Testis (tissue), 2 donors: ENCODE measurements at regions not wholly inside any gene's neighbourhood (a gene's known extent, or its start where the extent isn't known, plus 50 kb on each side); places are given as distances from the start of the nearest gene placed in this dataset.
A peak's percentile ranks its signal among the peaks of the same experiment; 100 is the strongest.

Experiments
- DNase-seq: peaks from one replicate; pipeline ENCODE4 v3.0.0-alpha.2; 2019
- H3K27ac ChIP-seq, 2 donors: fragments of 200-600 bp; sonication (generic); one replicate each; pipeline ENCODE4 v1.5.1; 2019
- H3K27me3 ChIP-seq: fragments of 200-600 bp; sonication (generic); one replicate; pipeline ENCODE4 v1.5.1; 2019
- H3K36me3 ChIP-seq: fragments of 200-600 bp; sonication (generic); one replicate; pipeline ENCODE4 v1.5.1; 2017; ENCODE audit warnings: low read depth; ENCODE audit errors: missing control alignments
- H3K4me1 ChIP-seq: fragments of 200-600 bp; sonication (generic); one replicate; pipeline ENCODE4 v1.5.1; 2019
- H3K4me3 ChIP-seq, 2 donors: fragments of 200-600 bp; sonication (generic); one replicate each; pipeline ENCODE4 v1.5.1; 2017 to 2019
- H3K9me3 ChIP-seq: fragments of 200-600 bp; sonication (generic); one replicate; pipeline ENCODE4 v1.5.1; 2017
- CTCF ChIP-seq, 3 experiments: fragments of 450-650 bp in 2 of 3; fragments of 200-600 bp in 1 of 3; sonication (generic) in 1 of 3; IDR thresholded peaks; one replicate each; pipeline ENCODE4 v1.5.1; 2016 to 2019; ENCODE audit warnings: antibody characterized with exemption in 3 of 3, mild to moderate bottlenecking in 2 of 3, moderate library complexity in 1 of 3
- POLR2A ChIP-seq: fragments of 450-650 bp; IDR thresholded peaks from one replicate; pipeline ENCODE4 v1.6.1; 2017; ENCODE audit warnings: antibody characterized with exemption, mild to moderate bottlenecking, moderate library complexity
- WGBS, 2 donors: methylation state at CpG; one replicate each; pipeline ENCODE4 v1.1.5; 2018; 5-methylcytosine and 5-hydroxymethylcytosine counted together
- intact Hi-C: fragments of 100-400 bp; cut with DNase I; formaldehyde crosslinking; loops from one replicate; pipeline ENCODE4 v1.15.1; 2023; ENCODE audit warnings: low total_unique reads

- no peak overlapping the region for H3K27ac ChIP-seq
- no peaks in the 10 kb centered on the region for H3K9me3 ChIP-seq
- intact Hi-C loops = no loop called here
- 45 to 70% methylated on average over 4 to 17 of the region's 17 CpGs for WGBS, 2 donors
- DNase-seq = no peak
- H3K4me3 ChIP-seq = no peak overlapping the region
- no peaks in the 10 kb centered on the region for H3K27me3 ChIP-seq
- no peak for TF ChIP-seq CTCF (IDR thresholded peaks at IDR 0.05)
- TF ChIP-seq POLR2A = no peak
- no peaks in the 10 kb centered on the region for H3K36me3 ChIP-seq
- no peaks in the 10 kb centered on the region for H3K4me1 ChIP-seq
These were observed 88.1 kb downstream of the UNCX start for GRCh38 chr7:1320616-1321240.

GRCh38 chr7:1321411-1322239 is 89.0 kb downstream of the UNCX start:
- no peak for TF ChIP-seq POLR2A
- no peak for TF ChIP-seq CTCF (IDR thresholded peaks at IDR 0.05)
- Histone ChIP-seq H3K36me3 (no peaks in the 10 kb centered on the region), H3K9me3 (no peaks in the 10 kb centered on the region), H3K27ac (no peak overlapping the region), H3K4me3 (no peak overlapping the region), H3K27me3 (no peaks in the 10 kb centered on the region), H3K4me1 (no peaks in the 10 kb centered on the region)
- 41 to 47% methylated on average over 14 to 38 of the region's 39 CpGs for WGBS, 2 donors
- intact Hi-C loops = no loop called here
- peak; percentile 30 for DNase-seq

- H3K27me3 ChIP-seq = no peaks in the 10 kb centered on the region
- 42 to 45% methylated on average over 23 to 27 of the region's 35 CpGs for WGBS, 2 donors
- TF ChIP-seq CTCF (IDR thresholded peaks at IDR 0.05) (no peak), POLR2A (no peak)
- no peaks in the 10 kb centered on the region for H3K36me3 ChIP-seq
- H3K4me3 ChIP-seq = peak overlapping the region in 1 of 2 donors; percentile 23
- H3K27ac ChIP-seq = no peak overlapping the region
- H3K4me1 ChIP-seq = no peaks in the 10 kb centered on the region
- H3K9me3 ChIP-seq = no peaks in the 10 kb centered on the region
- intact Hi-C loops = no loop called here
- no peak for DNase-seq
These were observed 89.8 kb downstream of the UNCX start for GRCh38 chr7:1322240-1323110.

- no peaks in the 10 kb centered on the region for H3K27me3 ChIP-seq
- H3K9me3 ChIP-seq = no peaks in the 10 kb centered on the region
- H3K36me3 ChIP-seq = no peaks in the 10 kb centered on the region
- WGBS, 2 donors = 41 to 50% methylated on average over 49 to 63 of the region's 63 CpGs
- H3K4me1 ChIP-seq = no peaks in the 10 kb centered on the region
- H3K27ac ChIP-seq = no peak overlapping the region
- DNase-seq = peak; percentile 17
- TF ChIP-seq CTCF (IDR thresholded peaks at IDR 0.05) (no peak), POLR2A (no peak)
- peak overlapping the region in 1 of 2 donors; percentile 23 for H3K4me3 ChIP-seq
- intact Hi-C loops = no loop called here
These were observed 90.7 kb downstream of the UNCX start for GRCh38 chr7:1323178-1324027.
